ENCODE measurements at regions not wholly inside any gene's neighbourhood (a gene's known extent, or its start where the extent isn't known, plus 50 kb on each side); places are given as distances from the start of the nearest gene placed in this dataset.
"Not testable (repeated sequence)": the region's sequence is repeated elsewhere in the genome, so short reads cannot be mapped to it uniquely, and the experiment has no call there.

GRCh38 chr17:51389875-51390274 lies 129.5 kb downstream of the UTP18 start:
- DNase-seq, result no peak

- no peak for DNase-seq
Measured at GRCh38 chr17:51391982-51392654, 131.8 kb downstream of the UTP18 start.

DNA sequence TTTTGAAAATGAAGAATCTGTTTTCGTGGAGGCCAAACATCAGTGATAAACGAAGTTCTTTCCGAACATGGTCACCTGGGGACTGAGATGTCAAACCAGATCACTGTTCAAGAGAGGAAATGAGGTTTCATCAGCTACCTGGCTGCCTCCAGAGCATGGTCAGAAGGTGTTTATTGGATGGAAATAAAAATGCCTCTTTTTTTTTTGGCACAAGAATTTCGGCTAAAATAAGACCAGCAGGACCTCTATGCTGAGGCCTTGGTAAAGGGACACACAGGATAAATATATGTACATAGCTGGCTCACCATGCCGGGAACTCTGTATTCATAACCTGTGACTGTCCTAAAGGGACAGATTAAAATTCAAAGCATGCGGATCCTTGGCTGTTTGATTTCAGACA lies 135.3 kb downstream of the UTP18 start:
- no peak for DNase-seq

- no peak for DNase-seq
Measured at GRCh38 chr17:51397361-51398127, 137.2 kb downstream of the UTP18 start.

DNA sequence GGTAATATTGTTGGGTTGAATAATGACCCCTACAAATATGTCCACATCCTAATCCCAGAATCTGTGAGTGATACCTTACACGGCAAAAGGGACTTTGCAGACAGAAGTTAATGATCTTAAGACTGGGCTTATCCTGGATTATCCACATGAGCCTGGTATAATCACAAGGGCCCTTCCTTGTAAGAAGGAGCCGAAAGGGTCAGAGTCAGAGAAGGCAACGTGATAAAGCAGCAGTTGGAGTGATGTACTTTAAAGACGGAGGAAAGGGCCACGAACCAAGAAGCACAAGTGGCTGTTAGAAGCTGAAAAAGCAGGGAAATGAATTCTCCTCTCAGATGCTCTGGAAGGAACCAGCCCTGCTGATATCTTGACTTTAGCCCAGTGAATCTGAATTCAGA lies 137.8 kb downstream of the UTP18 start:
- no peak for DNase-seq

GRCh38 chr17:51398687-51399086 lies 138.3 kb downstream of the UTP18 start:
- no peak for DNase-seq

DNA sequence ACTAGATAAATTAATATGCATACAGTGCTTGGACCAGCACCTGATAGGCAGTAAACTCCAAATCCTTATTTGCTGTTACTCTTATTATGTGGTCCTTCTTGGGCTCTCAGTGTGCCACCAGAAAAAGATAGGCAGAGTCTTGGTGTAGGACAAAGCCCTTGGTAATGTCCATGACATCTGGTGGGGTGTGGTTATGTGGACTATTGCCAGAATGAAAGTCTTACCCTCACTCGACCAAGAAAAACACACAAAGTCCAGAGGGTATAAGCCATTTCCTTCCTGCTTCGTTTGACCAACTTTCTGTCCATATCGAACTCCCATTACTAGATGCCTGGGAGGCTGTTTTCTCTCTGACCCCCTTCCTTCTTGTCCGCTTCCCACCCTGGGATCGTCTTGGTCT lies 140.9 kb downstream of the UTP18 start:
- no peak for DNase-seq

DNA sequence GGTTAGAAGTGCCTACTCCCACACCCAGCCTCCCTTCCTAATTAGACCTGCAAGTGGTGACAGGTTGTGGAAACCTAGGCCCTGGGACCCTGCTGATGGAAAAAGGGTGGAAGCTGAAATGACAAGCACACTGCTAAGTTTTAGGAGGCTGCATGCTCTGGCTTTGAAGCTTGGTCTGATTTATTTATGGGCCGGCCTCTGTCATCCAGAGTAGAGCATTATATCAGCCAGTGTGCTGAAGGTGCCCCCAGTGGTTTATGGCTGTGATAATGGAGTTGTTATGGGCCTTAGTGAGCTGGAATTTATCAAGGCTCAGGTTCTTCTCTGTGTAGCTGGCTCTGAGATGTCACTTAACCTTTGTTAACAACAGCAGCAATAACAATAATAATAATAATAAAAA lies 142.6 kb downstream of the UTP18 start:
- DNase-seq, result no peak

DNA sequence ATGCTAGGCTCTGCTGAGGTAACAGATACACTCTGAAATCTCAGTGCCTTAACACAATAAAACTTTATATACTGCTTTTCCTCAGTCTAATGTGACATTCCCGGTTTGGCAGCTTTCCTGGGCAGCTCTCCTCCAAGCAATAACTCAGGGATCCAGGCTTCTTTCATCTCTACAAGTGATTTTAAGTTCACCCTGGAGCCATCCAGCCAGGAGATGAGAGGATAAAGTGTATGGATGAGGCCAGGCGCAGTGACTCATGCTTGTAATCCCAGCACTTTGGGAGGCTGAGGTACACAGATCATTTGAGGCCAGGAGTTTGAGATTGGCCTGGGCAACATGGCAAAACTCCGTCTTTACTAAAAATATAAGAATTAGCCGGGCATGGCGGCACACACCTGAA lies 147.2 kb downstream of the UTP18 start:
- no peak for DNase-seq

- DNase-seq, result no peak
Measured at GRCh38 chr17:51419476-51419875, 159.1 kb downstream of the UTP18 start.

DNA sequence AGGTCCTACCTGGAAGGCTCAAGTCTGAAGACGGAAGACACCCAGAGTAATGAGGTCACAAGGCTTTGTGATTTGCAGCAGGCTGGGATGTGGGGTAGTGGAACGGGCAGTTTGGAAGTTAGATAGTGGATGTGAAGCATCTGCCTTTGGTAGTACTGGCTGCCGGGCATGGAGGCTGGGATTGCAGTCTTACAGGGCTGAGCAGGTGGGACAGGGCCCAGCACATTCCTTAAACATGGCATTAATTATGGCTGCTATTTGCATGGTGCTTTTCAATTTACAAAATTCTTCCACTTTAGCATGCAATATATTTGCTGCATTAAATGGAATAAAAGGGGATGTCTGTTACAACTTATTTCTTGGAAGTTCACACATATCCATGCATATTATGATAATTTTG lies 161.2 kb downstream of the UTP18 start:
- DNase-seq, result no peak

- no peak for DNase-seq
Measured at GRCh38 chr17:51422634-51423033, 162.3 kb downstream of the UTP18 start.

- DNase-seq, result no peak
Measured at GRCh38 chr17:51423421-51424160, 163.2 kb downstream of the UTP18 start.

- DNase-seq, result no peak
Measured at GRCh38 chr17:51425773-51426172, 165.4 kb downstream of the UTP18 start.

DNA sequence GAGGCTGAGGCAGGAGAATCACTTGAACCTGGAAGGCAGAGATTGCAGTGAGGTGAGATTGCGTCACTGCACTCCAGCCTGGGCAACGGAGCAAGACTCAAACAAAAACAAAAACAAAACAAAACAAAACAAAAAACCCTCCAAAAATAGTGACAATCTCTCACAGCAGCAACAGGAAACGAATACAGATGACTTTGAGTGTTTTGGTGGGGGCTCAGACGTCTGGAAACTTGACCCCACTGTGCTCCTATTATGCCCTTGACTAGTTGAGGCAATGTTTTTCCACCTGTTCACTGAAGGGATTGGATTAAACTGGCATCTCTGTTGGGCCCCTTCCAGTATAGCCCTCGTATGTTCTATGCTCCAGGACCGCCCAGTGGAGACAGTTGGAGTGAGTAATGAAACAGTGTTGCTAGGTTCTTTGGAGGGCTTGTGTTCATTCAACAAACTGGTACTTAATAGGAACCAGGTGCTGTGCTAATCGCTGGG lies 167.0 kb downstream of the UTP18 start:
- DNase-seq, result no peak

DNA sequence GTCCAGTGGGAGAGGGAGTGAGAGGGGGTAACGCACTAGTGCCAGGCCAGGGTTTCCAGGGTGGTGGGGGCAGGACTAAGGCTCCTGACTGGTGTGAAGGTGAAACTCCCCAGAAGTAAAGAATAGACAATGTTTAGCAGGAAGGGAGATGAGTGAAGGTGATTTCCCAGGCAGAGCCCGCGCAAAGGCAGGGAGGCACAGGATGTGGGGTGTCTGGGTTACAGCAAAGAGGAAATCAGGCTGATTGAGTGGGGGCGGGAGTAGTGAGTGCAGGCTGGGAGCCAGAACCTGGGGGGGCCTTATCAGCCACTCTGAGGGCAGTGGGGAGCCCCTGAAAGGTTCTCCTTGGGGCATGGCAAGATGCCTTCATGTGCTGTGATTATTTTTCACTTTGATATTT lies 167.5 kb downstream of the UTP18 start:
- no peak for DNase-seq

DNA sequence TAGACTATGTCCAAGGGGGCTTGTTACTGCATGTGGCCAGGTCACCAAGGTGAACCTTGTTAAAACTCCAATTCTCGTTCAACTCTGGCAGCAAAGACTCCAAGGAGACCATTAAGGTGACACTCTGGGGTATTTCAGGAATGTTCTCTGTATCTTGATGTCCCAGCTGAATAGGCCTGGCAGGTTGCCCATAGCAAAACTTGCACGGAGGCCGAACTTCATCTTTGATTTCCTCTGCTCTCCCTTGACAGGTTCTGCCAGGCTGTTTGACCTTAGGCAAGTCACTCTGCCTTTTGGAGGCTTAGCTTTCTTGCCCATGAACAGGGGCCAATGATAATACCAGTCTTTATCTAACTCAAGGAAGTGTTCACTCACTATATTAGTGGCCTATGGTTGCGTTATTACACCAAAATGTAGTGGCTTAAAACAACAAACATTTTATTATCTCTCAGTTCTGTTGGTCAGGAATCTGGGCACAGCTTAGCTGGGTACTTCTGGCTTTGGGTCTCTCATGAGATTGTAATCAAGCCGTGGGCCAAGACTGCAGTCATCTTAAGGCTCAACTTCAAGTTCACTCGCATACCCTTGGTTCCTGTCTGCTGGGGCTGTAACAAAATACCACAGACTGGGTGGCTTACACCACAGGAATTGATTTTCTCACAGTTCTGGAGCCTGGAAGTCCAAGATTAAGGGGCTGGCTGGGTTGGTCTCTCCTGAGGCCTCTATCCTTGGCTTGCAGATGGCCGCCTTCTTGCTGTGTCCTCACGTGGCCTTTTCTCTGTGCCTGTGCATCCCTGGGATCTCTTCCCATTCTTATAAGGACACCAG lies 168.5 kb downstream of the UTP18 start:
- DNase-seq, result no peak

GRCh38 chr17:51429938-51430337 lies 169.6 kb downstream of the UTP18 start:
- not testable (repeated sequence) for DNase-seq

GRCh38 chr17:51430591-51430990 lies 170.2 kb downstream of the UTP18 start:
- DNase-seq, result no peak

- DNase-seq, result peak; percentile 7
Measured at GRCh38 chr17:51434434-51435170, 174.3 kb downstream of the UTP18 start.

DNA sequence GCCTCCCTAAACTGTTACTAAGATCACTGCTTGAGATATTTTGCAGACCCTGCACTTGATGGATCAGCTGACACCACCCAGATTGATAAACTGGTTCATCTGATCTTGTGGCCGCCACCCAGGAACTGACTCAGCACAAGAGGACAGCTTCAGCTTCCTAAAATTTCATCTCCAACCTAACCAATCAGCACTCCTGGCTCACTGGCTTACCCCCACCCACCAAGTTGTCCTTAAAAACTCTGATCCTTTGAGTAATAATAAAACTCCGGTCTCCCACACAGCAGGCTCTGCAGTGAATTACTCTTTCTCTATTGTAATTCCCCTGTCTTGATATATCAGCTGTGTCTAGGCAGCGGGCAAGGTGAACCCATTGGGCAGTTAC lies 174.8 kb downstream of the UTP18 start:
- no peak for DNase-seq

DNA sequence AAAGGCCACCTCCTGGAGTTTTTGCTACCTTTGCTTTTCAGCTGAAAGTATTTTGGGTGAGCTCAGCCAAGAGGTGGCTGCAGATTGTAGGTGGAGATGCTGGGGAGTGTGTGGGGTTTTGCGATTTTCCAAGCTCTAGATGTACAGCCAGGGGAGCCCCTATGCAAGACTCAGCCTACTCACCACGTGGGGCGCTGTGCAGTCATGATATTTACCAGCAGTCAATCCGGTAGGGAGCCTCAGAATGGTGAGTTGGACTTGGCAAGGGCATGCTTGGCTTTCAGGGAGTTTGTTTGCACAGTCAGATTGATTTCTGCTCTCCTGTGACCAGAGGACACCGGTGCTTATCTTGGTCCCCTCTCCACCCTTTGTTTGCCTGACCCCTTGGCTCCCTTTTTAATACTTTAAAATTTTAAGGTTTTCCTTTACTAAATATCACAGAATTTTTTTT lies 175.3 kb downstream of the UTP18 start:
- DNase-seq, result peak; percentile 43
